IPS-NIHi7 (cell line): ENCODE measurements at regions not wholly inside any gene's neighbourhood (a gene's known extent, or its start where the extent isn't known, plus 50 kb on each side); places are given as distances from the start of the nearest gene placed in this dataset.

ENCODE experiments used
- DNase-seq: peaks from one replicate; pipeline ENCODE4 v3.0.0; 2012; ENCODE audit warnings: mixed read lengths; ENCODE audit errors: extremely low spot score

DNA sequence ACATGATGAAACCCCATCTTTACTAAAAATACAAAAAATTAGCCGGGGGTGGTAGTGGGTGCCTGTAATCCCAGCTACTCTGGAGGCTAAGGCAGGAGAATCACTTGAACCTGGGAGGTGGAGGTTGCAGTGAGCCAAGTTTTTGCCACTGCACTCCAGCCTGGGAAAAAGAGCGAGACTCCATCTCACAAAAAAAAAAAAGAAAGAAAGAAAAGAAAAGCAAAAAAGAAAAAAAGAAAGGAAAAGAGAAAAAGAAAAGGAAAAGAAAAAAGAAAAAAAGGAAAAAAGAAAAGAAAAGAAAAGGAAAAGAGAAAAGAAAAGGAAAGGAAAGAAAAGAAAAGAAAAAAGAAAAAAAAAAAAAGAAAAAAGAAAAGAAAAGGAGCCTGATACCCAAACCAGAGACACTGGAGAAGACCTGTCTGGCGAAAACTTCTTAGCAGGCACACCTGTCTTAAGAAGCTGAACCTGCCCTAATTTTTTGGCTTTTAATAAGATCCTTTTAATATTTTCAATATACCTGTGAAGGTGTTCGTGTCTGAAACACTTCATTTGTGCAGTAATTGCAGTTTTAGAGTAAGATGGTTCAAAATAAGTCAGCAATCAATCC is 164.7 kb upstream of the IRX2 start:
- DNase-seq, result no peak

DNA sequence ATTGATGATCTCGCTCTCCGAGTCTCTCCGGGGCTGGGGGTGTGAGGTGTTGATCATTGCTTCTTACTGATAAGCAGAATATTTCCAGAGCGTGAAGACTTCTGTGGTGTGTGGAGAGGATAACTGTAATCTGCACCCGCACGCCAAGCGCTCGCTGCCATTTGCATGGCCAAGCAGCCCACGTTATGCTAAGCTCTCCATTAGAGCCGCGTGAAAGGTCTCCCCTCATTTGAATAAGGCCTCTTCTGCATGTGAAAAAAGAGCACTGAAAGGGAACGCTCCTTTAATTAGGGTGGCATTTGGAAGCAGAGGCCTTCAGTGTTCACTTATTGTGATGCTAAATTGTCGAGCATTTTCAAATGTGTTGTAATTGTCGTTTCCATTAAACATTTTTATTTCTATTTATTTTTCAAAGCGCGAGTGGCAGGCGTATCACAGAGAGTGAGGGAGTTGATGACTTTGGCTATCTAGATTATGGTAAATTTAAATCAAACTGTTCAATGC is 163.6 kb upstream of the IRX2 start:
- DNase-seq, result peak; percentile 59

DNA sequence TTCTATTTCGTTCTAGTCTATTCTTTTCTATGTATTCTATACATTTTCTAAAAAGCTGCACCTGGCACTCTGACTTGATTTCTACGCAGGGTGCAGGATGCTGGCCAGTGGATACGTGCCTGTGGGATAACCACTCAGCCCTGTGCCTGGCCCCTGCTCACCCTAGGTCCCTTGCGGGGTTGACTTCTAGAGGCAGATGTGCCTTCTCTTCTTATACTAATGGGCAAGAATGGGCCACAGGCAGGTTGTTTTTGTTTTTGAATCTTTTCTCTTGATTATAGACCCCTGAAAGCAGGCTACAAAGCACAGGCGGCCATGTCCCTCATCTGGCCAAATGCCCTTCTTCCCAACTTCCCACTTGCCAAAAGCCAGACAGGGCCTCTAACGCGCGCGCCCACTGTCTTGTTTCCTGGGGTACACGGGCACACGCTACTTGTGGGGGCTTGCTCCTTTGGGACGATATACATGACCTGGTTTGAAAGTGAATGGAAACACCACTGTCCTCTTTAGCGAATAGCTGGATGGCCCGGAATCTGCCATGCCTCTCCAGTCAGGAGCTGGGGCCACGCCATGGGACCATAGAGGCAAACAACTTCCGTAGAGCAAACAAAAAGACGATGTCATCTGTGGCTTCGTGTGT is 162.7 kb upstream of the IRX2 start:
- no peak for DNase-seq

DNA sequence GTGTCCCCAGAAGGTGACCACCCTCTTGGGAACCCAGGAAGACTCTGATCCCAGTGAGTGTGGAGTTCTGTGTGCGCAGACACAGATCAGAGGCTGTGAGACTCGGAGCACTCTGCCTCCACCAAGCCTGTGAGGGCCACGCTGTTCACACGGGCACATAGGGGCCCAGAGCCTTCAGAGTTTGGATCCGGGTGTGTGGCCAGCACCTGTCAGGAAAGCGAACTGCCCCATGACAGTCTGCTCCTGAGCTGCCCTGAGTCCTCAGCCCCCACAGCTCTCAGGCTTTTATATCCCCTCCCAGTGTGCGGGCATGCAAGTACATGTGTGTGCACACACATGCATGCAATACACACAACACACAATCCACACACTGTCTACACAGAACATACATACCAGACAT is 161.8 kb upstream of the IRX2 start:
- DNase-seq, result no peak

DNA sequence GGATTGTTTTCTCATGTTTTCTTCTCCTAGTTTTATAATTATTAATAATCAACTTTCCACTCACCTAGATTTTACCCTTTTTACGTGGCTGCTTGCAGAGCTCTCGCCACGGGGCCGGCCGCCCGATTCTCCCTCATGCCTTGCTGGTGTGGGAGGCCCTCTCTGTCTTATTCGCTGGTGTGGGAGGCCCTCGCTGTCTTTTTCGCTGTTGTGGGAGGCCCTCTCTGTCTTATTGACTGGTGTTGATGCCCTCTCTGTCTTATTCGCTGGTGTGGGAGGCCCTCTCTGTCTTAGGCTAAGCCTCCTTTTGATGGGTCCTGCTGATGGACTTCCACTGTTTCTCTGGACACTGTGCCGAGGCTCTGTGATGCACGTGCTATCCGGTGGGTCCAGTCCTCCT is 161.3 kb upstream of the IRX2 start:
- no peak for DNase-seq

DNA sequence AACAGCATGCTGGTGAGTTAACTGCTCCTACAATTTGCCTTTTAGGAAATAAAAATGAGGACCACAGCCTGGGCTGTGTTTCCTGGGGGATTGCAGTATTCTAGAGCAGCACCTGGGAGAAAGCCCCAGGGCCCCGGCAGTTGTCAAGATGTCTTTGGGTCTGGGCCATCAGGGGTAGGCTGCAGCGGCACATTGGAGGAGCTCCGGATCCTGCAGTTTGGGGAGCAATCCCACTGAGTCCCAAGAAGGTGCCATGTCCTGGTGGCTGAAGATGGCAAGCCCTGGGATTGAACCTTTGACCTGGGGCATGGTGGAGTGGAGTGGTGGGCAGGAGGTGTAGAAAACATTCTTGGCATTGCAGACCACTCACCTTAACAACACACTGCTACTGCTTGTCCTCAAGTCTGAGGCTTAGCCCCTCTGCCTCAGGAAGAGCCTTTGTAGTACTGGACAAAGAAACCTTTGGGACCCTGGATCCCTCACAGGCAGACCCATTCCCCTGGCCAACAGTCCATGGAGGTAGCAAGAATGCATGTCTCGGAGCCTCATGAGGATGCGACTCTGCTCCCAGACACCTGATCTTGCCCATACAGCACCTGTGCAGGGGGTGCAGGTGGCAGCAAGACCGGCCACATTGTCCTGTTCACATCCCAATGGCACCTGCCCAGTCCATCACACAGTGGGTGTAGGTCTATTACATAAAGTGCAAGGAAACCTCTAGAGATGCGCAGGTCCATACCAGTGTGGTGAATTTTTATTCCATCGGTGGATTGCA is 159.1 kb upstream of the IRX2 start:
- no peak for DNase-seq

DNA sequence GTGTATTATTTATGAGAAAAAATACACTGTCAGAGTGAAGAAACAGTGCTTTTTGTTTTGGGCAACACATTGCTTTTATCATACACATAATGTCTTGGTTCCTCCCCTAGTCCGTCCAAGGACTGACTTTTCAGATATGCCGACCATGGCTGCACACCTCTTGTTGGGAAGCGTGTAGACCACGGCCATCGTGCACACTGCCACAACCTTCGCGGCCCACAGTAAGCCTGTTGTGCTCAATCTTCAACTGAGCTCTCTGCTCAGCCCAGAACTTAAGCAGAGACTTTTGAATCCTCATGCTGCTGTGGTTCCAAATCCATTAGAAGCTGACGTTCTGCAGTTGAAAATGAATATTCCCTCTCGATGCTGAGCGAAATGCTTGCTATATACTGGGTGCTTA is 157.6 kb upstream of the IRX2 start:
- DNase-seq, result no peak

DNA sequence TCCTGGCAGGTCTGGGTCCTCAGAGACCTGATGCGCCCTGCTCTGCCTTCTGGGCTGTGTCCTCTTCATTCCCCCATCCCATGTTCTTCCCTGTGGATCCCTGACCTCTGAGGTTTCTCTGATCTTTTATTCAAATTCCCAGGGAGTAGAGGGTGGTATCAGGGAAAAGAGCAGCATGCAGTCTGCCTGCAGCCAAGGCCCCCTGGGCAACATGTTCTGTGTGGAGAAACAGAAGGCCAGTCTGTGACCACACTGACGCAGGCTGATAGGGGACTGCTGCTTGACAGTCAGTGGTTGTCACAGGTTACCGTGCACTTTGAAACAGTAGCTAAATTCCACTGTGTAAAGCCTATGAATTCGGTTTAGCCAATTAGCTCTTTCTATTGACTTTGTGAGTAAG is 156.6 kb upstream of the IRX2 start:
- DNase-seq, result no peak

DNA sequence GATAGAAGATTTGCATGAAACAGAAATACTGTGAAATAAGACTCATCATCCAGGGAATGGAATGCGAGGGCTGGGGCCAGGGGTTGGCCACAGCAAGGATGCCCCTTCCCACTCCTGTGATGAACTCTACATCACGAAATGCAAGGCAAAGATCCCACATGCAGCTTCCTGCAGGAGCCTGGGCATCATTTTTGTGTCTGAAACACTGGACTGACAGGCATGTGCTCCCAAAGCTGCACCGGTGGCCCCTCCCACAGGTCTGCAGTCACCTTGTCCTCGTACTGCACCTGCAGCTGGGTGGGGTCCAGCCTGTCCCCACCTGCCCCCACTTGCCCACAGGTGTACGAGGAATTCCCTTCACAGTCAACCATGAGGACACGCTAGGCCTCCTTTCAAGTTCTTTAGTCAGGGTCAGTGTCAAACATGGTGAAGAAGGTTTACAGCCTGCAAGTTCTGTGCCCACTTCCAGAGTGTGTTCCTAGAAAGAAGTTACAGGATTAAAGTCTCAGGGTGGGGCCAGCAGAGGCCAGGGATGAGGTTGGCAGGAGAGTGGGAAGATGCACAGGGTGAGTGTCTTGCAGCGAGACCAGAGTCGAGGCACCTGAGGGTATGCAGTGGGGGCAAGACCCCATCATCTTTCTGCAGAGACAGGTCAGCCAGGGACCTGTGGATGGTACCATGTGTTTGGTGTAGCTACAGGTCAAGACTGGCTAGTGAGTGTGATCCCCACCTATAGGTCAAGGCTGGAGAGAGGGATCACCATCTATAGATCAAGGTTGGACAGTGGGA is 155.0 kb upstream of the IRX2 start:
- DNase-seq, result no peak

DNA sequence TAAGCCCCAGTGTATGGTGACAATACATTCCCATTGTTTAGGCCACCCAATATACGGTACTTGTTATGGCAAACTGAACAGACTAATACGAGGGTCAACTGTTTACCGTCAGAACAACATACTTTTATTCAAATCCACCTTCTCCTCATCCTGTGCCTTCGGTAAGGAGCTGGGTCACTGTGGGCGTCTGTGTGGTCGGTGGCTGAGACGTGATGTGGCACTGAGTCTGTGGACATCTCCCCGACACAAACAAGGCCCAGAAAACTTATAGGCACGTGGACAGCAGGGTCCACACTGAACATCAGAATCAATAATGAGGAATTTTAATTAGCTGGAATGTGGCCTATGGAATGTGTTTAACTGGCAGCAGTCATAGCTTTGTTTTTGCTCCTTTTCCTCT is 154.3 kb upstream of the IRX2 start:
- no peak for DNase-seq

DNA sequence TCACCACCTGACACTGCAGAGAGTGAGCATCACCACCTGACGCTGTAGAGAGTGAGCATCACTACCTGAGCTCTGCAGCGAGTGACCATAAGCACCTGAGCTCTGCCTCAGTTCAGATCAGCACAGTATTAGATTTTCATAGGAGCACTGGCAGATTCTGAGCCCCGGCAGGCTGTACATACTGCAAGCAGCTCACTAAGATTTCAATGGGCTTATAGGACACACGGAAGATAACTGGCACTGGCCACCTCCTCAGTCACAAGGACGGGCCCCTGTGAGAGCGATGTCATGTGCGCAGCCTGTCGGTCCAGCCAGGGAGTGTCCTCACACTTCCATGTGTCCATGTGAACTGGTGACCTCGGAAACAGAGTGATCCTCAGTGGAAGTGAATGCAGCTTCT is 153.5 kb upstream of the IRX2 start:
- no peak for DNase-seq

DNA sequence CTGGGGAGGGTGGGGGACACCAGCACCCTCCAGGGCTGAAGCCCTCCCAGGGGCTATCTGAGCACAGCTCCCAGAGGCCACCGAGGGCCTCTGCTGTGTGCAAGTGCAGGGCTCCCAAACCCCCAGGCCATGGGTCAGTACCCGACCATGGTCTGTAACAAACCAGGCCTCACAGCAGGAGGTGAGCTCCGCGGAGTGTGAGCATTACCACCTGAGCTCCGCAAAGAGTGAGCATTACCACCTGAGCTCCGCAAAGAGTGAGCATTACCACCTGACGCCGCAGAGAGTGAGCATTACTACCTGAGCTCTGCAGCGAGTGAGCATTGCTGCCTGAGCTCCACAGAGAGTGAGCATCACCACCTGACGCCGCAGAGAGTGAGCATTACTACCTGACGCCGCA is 152.9 kb upstream of the IRX2 start:
- DNase-seq, result no peak

DNA sequence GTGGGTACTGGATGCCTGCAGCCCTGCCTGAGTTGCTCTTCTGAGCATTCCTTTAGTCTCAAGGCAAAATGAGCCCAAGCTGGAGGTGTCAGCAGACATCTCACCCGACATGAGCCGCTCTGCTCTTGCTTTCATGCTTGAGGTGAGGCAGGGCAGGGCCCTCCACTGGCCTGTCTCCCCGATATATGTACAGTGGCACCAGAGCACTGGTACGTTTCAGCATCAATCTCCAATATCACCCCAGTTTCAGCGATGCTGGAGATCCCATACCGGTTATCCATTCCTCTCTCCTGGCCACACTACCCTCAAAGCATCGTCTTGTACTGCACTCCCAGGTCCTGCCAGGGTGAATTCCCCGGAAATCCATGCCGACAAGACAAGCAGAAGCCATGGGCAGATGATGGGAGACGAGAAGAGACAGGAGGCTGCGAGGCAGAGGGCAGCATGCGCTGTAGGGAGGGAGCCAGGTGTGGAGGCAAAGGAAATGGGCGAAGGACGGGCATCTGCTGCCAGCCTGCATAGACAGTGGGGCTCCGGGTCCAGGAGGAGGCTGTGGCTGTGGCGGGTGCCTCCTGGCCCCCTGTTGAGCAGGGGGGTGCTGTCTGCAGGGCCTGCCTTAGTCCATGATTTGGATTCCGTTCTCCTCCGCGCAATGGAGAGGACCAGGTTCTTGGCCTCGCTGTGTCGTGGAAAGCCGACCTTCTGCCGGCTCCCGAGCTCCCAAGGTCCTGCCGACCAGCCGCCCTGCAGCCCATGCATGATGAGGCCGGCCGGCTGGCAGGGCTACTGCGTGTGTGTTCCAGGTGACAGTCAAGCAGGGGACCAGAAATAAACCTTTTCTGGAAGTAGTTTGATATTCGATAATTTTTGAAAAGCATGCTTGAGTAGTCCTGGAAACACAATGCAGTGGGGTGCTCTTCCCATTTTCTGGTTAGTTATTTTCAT is 152.2 kb upstream of the IRX2 start:
- DNase-seq, result no peak

DNA sequence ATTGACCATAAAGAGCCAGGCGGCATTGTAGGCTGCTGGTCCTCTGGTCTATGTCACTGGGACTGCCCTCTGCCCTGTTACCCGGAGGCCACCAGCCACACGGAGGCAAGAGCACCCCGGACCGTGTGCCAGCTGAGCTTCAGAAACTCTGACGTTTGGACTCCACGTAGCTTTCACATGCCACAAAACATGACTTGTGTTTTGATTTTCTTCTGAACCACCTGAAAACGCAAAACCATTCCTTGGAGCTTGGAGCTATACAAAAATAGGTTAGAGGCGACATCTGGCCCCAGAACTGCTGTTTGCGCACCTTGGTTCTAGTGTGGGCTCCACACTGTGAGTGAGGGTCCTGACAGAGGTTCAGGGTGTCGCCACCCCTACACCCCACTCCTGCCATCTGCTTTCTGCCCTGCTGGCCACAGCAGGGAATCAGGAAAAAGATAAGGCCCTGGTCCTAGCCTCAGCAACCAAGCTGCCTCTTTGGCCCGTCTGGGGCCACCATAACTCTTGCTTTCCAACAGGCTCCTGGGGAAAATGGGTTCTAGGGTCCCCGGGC is 151.3 kb upstream of the IRX2 start:
- DNase-seq, result no peak

DNA sequence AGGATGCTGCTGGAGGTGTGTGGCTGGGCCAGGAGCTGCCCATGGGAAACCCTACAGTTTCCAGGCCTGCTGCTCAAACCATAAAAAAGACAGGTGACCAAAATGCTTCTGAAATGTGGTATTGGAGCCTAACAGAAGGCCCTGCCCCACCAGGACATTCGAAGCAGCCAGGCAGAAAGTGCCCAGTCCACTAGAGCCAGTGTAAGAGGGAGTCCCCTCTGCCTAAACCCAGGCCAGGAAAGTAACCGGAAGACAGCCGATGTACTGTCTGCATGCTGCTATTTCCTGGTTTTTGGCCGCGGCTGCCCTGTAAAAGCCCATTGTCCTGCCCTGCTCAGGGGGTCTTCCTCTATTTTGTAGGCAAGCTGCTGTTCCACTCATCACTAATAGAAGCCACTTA is 150.7 kb upstream of the IRX2 start:
- DNase-seq, result no peak

DNA sequence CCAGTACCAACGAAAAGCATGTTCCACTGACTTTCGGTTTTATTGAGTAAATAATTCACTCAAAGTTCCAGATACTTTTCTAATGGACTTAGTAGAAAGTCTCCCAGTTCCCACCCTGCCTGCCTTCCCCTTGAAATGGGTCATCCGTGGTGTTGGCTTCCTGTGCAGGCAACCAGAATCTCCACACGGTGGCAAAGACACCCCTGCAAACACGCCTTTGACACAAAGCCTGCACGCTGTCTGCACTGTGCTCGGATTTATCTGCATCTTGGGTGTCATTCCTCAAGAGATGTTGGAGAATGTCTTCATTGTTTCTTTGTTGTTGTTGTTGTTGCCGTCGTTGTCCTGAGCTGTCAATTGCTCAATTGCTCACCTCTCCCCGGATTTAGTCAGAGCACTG is 150.0 kb upstream of the IRX2 start:
- DNase-seq, result no peak

DNA sequence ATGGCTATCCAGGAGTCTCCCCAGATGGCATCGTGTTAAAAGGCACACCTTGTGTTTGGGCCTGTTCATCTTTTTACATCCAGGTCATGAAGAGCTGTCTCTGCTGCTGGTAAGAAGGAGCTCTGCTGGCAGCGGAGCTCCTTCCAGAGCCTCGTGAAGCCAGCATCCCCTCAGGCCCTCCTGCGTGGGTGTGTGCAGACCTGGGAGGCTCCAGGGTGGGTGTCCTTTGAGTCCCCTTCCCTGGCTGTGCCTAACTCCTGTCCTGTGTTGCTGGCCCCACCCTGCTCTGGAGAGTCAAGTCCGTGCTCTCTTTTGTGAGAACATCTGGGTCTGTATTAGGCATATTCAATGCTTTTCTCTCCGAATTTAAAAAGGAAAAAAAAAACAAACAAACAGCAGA is 149.6 kb upstream of the IRX2 start:
- DNase-seq, result no peak

DNA sequence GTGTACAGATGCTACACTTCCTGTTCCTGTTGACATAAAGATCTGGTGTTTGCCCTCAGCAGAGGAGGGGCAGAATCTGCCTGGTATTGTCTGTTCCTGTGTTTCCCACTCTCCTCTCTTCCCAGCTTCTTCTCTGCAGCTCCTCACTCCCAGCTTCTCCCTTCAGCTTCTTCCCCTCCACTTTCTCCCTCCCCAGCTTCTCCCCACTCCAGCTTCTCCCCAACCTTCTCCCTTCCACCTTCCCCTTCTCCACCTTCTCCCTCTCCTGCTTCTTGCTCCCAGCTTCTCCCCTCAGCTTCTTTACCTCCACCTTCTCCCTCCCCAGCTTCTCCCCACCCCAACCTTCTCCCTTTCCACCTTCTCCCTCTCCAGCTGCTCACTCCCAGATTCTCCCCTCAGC is 148.9 kb upstream of the IRX2 start:
- no peak for DNase-seq

DNA sequence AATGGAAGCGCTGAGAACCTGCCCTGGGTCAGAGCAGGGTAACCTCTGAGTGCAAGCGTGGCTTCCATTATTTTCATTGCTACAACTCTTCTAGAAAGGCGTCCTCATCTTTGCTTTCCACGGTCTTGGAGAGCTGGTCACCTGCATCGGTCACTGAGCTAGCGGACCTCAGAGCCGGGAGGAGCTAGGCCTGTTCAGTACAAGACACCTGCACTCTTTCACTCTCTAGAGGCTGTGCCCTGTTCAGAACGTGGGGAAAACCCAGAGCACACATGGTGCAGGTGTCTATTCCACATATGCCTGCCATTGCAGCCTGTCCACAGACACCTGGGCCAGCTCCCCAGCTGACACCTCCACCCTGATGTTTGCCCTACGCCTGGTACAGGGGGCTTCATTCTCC is 147.8 kb upstream of the IRX2 start:
- no peak for DNase-seq

DNA sequence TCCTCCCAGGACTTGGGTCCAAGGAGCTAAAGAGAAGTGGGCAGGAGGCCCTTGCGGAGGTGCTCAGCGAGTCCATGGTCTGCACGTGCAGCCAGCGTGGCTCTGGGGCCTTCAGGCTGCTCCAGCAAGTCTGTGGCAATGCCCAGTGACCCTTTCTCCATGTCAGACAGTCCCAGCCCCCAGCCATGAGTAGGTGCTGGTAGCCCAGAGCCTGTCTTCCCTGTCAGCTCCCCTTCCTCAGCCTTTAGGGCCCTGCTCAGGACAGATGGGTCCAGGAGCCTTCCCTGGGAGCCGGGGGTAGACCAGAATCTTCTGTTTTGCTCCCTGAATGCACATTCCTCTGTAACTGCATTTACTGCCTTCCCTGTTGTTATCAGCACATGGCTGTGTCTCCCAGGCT is 147.2 kb upstream of the IRX2 start:
- DNase-seq, result no peak
